Endothelial cell (in vitro differentiated cells): ENCODE measurements at regions not wholly inside any gene's neighbourhood (a gene's known extent, or its start where the extent isn't known, plus 50 kb on each side); places are given as distances from the start of the nearest gene placed in this dataset.
A peak's percentile ranks its signal among the peaks of the same experiment; 100 is the strongest.

Experiments used
- DNase-seq: peaks from one replicate; pipeline ENCODE4 v3.0.0; 2021; ENCODE audit warnings: low spot score
- H3K27ac Mint-ChIP-seq: one replicate; pipeline ENCODE4 v1.8.0; 2021; ENCODE audit warnings: mixed read lengths, inconsistent platforms; ENCODE audit not compliant: unreplicated experiment
- H3K27me3 Mint-ChIP-seq: one replicate; pipeline ENCODE4 v1.8.0; 2021; ENCODE audit warnings: mild to moderate bottlenecking, moderate library complexity, mixed read lengths, inconsistent platforms; ENCODE audit not compliant: unreplicated experiment
- H3K36me3 Mint-ChIP-seq: one replicate; pipeline ENCODE4 v1.8.0; 2021; ENCODE audit warnings: mild to moderate bottlenecking, low read depth, mixed read lengths, inconsistent platforms; ENCODE audit not compliant: unreplicated experiment
- H3K4me1 Mint-ChIP-seq: one replicate; pipeline ENCODE4 v1.8.0; 2021; ENCODE audit warnings: mild to moderate bottlenecking, mixed read lengths, inconsistent platforms; ENCODE audit not compliant: unreplicated experiment
- H3K4me3 Mint-ChIP-seq: one replicate; pipeline ENCODE4 v1.8.0; 2021; ENCODE audit warnings: mild to moderate bottlenecking, mixed read lengths, inconsistent platforms; ENCODE audit not compliant: unreplicated experiment
- H3K9me3 Mint-ChIP-seq: one replicate; pipeline ENCODE4 v1.8.0; 2021; ENCODE audit warnings: mixed read lengths, inconsistent platforms; ENCODE audit not compliant: unreplicated experiment
- TF ChIP-seq, protein P1 (sequence below): fragments of 200-600 bp; sonication (generic); IDR thresholded peaks from one replicate; pipeline ENCODE4 v1.5.0; 2021; ENCODE audit warnings: antibody characterized with exemption; ENCODE audit not compliant: unreplicated experiment

DNA sequence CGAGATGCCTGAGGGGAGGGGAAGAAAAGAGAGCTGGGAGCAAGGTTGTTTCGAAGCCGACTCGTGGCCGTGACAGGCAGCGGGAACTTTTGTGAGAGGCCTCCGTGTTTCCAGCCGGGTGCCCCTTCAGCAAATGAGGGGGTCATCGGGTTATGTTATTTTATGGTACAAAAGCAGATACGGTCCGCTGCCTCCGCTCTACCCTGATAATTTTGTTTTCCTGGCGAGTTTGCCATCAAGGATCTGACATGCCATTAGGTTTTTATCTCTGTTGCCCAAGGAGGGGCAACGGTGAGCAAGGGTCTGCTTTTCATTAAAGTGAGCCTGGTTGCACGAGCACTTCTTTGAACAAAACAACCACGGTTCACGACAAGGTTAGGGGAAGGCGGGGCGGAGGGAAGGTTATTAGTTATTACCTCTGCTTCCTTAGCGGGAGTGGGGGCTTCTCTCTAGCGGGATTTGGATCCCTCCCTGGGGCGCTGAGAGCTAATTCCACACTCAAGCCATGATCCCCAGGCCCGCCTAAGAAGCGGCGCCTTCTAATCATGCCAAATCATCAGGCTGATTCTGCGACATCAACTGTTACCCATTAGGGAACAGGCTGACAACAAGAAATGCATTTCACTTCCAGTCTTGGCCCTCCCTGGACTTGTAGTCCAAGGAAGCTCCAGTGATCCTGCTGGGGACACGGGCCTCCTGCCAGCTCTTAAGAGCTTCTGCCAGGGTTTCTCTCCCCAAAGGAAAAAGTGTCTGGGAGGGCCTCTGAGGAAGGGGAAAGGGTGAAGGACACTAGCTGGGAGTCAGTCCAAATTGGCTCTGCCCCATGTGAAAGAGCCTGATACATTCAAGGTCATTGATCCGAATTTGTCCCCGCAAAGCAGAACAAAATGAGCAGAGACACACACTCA, 617.7 kb downstream of the MID1IP1 start:
- Mint-ChIP-seq H3K27ac (peak overlapping the region; percentile 32), H3K27me3 (peaks cover 4% of the 10 kb centered on the region), H3K36me3 (no peaks in the 10 kb centered on the region), H3K4me3 (no peak overlapping the region), H3K4me1 (peaks cover 14% of the 10 kb centered on the region), H3K9me3 (no peaks in the 10 kb centered on the region)
- DNase-seq: no peak
- TF ChIP-seq, protein P1, sequence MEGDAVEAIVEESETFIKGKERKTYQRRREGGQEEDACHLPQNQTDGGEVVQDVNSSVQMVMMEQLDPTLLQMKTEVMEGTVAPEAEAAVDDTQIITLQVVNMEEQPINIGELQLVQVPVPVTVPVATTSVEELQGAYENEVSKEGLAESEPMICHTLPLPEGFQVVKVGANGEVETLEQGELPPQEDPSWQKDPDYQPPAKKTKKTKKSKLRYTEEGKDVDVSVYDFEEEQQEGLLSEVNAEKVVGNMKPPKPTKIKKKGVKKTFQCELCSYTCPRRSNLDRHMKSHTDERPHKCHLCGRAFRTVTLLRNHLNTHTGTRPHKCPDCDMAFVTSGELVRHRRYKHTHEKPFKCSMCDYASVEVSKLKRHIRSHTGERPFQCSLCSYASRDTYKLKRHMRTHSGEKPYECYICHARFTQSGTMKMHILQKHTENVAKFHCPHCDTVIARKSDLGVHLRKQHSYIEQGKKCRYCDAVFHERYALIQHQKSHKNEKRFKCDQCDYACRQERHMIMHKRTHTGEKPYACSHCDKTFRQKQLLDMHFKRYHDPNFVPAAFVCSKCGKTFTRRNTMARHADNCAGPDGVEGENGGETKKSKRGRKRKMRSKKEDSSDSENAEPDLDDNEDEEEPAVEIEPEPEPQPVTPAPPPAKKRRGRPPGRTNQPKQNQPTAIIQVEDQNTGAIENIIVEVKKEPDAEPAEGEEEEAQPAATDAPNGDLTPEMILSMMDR: no peak

- H3K27ac Mint-ChIP-seq: no peak overlapping the region
- TF ChIP-seq, protein P1: no peak
- no peak for DNase-seq
- peaks cover 4% of the 10 kb centered on the region for H3K27me3 Mint-ChIP-seq
- H3K9me3 Mint-ChIP-seq: no peaks in the 10 kb centered on the region
- H3K36me3 Mint-ChIP-seq: no peaks in the 10 kb centered on the region
- no peak overlapping the region for H3K4me3 Mint-ChIP-seq
- peaks cover 14% of the 10 kb centered on the region for H3K4me1 Mint-ChIP-seq
These were observed 619.7 kb downstream of the MID1IP1 start for GRCh38 chrX:39421006-39421405.

- H3K9me3 Mint-ChIP-seq: no peaks in the 10 kb centered on the region
- no peak overlapping the region for H3K4me3 Mint-ChIP-seq
- H3K4me1 Mint-ChIP-seq: no peaks in the 10 kb centered on the region
- H3K36me3 Mint-ChIP-seq: no peaks in the 10 kb centered on the region
- TF ChIP-seq, protein P1: no peak
- H3K27me3 Mint-ChIP-seq: peaks cover 2% of the 10 kb centered on the region
- no peak for DNase-seq
- no peak overlapping the region for H3K27ac Mint-ChIP-seq
These were observed 624.0 kb downstream of the MID1IP1 start for GRCh38 chrX:39425124-39425806.

- Mint-ChIP-seq H3K27ac (no peak overlapping the region), H3K27me3 (peaks cover 2% of the 10 kb centered on the region), H3K9me3 (no peaks in the 10 kb centered on the region), H3K4me3 (no peak overlapping the region), H3K36me3 (no peaks in the 10 kb centered on the region), H3K4me1 (no peaks in the 10 kb centered on the region)
- DNase-seq: no peak
- TF ChIP-seq, protein P1: no peak
These were observed 624.8 kb downstream of the MID1IP1 start for GRCh38 chrX:39426101-39426500.

- H3K4me3 Mint-ChIP-seq: no peak overlapping the region
- DNase-seq: no peak
These were observed 626.2 kb downstream of the MID1IP1 start for GRCh38 chrX:39427492-39427891.

More at GRCh38 chrX:39427492-39427891, 626.2 kb downstream of the MID1IP1 start:
- peaks cover 2% of the 10 kb centered on the region for H3K27me3 Mint-ChIP-seq
- H3K9me3 Mint-ChIP-seq: no peaks in the 10 kb centered on the region
- H3K27ac Mint-ChIP-seq: no peak overlapping the region
- no peaks in the 10 kb centered on the region for H3K36me3 Mint-ChIP-seq
- H3K4me1 Mint-ChIP-seq: no peaks in the 10 kb centered on the region
- TF ChIP-seq, protein P1: no peak
